IMR-90 (cell line): ENCODE measurements at regions not wholly inside any gene's neighbourhood (a gene's known extent, or its start where the extent isn't known, plus 50 kb on each side); places are given as distances from the start of the nearest gene placed in this dataset.

Source experiments
- ATAC-seq: fragments of 200-7000 bp; cut with Tn5 transposase; 2 replicates; pipeline ENCODE4 v1.9.1; 2020; ENCODE audit warnings: low read depth, mild to moderate bottlenecking, moderate library complexity
- BruUV-seq: library from RNA; stranded (reverse); fragments of 400-500 nt; replicated peaks from 2 replicates; lab custom pipeline; 2021; lab: Mats Ljungman, UMichigan
- CTCF ChIA-PET: fragments of 300-600 bp; formaldehyde crosslinking; extraction: SDS; loops from one replicate; lab custom pipeline; 2021; ENCODE audit warnings: antibody characterized with exemption; lab: Yijun Ruan, JAX
- POLR2A ChIA-PET: fragments of 300-600 bp; sonication (Branson Sonifier 250); formaldehyde crosslinking; loops from one replicate; lab custom pipeline; 2022; ENCODE audit warnings: antibody characterized with exemption; ENCODE audit not compliant: unreplicated experiment; lab: Charles Lee
- DNase-seq: peaks from one replicate; pipeline ENCODE4 v3.0.0; 2013
- H2AFZ ChIP-seq: replicated peaks from 2 replicates; pipeline ENCODE3; 2013; ENCODE audit warnings: low read length, mild to moderate bottlenecking; ENCODE audit not compliant: poor library complexity
- H2AK5ac ChIP-seq: 2 replicates; pipeline ENCODE4 v1.6.1; 2013; ENCODE audit warnings: low read depth, low read length, inconsistent platforms
- H2AK9ac ChIP-seq: replicated peaks from 2 replicates; pipeline ENCODE3; 2013; ENCODE audit warnings: mild to moderate bottlenecking, low read depth, low read length, moderate library complexity; ENCODE audit not compliant: poor library complexity
- H2BK120ac ChIP-seq: 2 replicates; pipeline ENCODE4 v1.6.1; 2013; ENCODE audit warnings: low read depth, low read length, inconsistent platforms
- H2BK15ac ChIP-seq: 3 replicates; pipeline ENCODE4 v1.6.1; 2013; ENCODE audit warnings: low read depth, low read length, inconsistent platforms
- H2BK20ac ChIP-seq: 2 replicates; pipeline ENCODE4 v1.6.1; 2013; ENCODE audit warnings: low read depth, mild to moderate bottlenecking, inconsistent platforms, low read length, moderate library complexity
- H2BK5ac ChIP-seq: 2 replicates; pipeline ENCODE4 v1.6.1; 2013; ENCODE audit warnings: mild to moderate bottlenecking, low read depth, low read length, inconsistent platforms; ENCODE audit not compliant: poor library complexity, severe bottlenecking
- H3K14ac ChIP-seq: replicated peaks from 2 replicates; pipeline ENCODE4 v1.6.1; 2013; ENCODE audit warnings: low read depth, low read length, inconsistent platforms
- H3K18ac ChIP-seq: 2 replicates; pipeline ENCODE4 v1.6.1; 2013; ENCODE audit warnings: low read depth, low read length, control low read depth
- H3K23ac ChIP-seq: 2 replicates; pipeline ENCODE4 v1.6.1; 2013; ENCODE audit warnings: low read depth, low read length, inconsistent platforms
- H3K27ac ChIP-seq: 2 replicates; pipeline ENCODE4 v1.5.1; 2013; ENCODE audit warnings: mild to moderate bottlenecking, control low read depth, low read length; ENCODE audit not compliant: insufficient read depth
- H3K27me3 ChIP-seq: 2 replicates; pipeline ENCODE4 v1.6.1; 2013; ENCODE audit warnings: low read length; ENCODE audit not compliant: control insufficient read depth, insufficient read depth
- H3K36me3 ChIP-seq: 2 replicates; pipeline ENCODE4 v1.6.1; 2013; ENCODE audit warnings: low read length, mixed read lengths; ENCODE audit not compliant: control insufficient read depth, insufficient read depth
- H3K4ac ChIP-seq: 2 replicates; pipeline ENCODE4 v1.6.1; 2013; ENCODE audit warnings: low read depth, low read length, inconsistent platforms
- H3K4me1 ChIP-seq: 2 replicates; pipeline ENCODE4 v1.6.1; 2013; ENCODE audit warnings: low read length, mixed read lengths; ENCODE audit not compliant: control insufficient read depth, insufficient read depth
- H3K4me2 ChIP-seq: 2 replicates; pipeline ENCODE4 v1.6.1; 2013; ENCODE audit warnings: low read depth, mild to moderate bottlenecking, control low read depth, low read length, moderate library complexity
- H3K4me3 ChIP-seq: 2 replicates; pipeline ENCODE4 v1.5.1; 2013; ENCODE audit warnings: low read depth, mild to moderate bottlenecking, control low read depth, low read length, moderate library complexity; ENCODE audit not compliant: insufficient read depth
- H3K56ac ChIP-seq: 2 replicates; pipeline ENCODE4 v1.6.1; 2013; ENCODE audit warnings: low read length, inconsistent platforms; ENCODE audit not compliant: insufficient read depth; ENCODE audit errors: extremely low read depth
- H3K79me1 ChIP-seq, 2 experiments: 2 replicates each; pipeline ENCODE4 v1.6.1; 2013; ENCODE audit warnings: low read length in 2 of 2, inconsistent platforms in 1 of 2, low read depth in 1 of 2
- H3K9ac ChIP-seq: 2 replicates; pipeline ENCODE4 v1.6.1; 2013; ENCODE audit warnings: low read depth, low read length, control low read depth
- H3K9me1 ChIP-seq: 2 replicates; pipeline ENCODE4 v1.6.1; 2013; ENCODE audit warnings: low read length, inconsistent platforms; ENCODE audit not compliant: insufficient read depth
- H3K9me3 ChIP-seq: 2 replicates; pipeline ENCODE4 v1.6.1; 2013; ENCODE audit warnings: low read length; ENCODE audit not compliant: control insufficient read depth, insufficient read depth
- H4K20me1 ChIP-seq: 2 replicates; pipeline ENCODE4 v1.6.1; 2013; ENCODE audit warnings: low read length, inconsistent platforms; ENCODE audit not compliant: insufficient read depth
- H4K5ac ChIP-seq: 2 replicates; pipeline ENCODE4 v1.6.1; 2013; ENCODE audit warnings: mild to moderate bottlenecking, low read depth, low read length, control low read depth
- H4K8ac ChIP-seq, 2 experiments: 2 replicates each; pipeline ENCODE4 v1.6.1; 2013; ENCODE audit warnings: low read depth in 2 of 2, low read length in 2 of 2, control low read depth in 1 of 2, inconsistent platforms in 1 of 2
- H4K91ac ChIP-seq: 2 replicates; pipeline ENCODE4 v1.6.1; 2013; ENCODE audit warnings: low read depth, low read length, inconsistent platforms; ENCODE audit not compliant: insufficient read depth
- BHLHE40 ChIP-seq: fragments of 150-350 bp; IDR thresholded peaks from 2 replicates; pipeline ENCODE4 v1.6.1; 2016; ENCODE audit warnings: mild to moderate bottlenecking, low read depth, low read length
- CHD1 ChIP-seq: IDR thresholded peaks from 2 replicates; pipeline ENCODE4 v1.6.1; 2012; ENCODE audit warnings: low read depth, low read length, improper control_type of control experiment
- ELK1 ChIP-seq: fragments of 150-350 bp; IDR thresholded peaks from 2 replicates; pipeline ENCODE4 v1.6.1; 2016; ENCODE audit warnings: low read depth, mild to moderate bottlenecking, low read length, moderate library complexity, borderline replicate concordance
- FOS ChIP-seq: fragments of 150-350 bp; IDR thresholded peaks from 2 replicates; pipeline ENCODE4 v1.6.1; 2016; ENCODE audit warnings: low read depth, low read length
- POLR2A ChIP-seq: IDR thresholded peaks from 2 replicates; pipeline ENCODE4 v1.6.1; 2012; ENCODE audit warnings: mild to moderate bottlenecking, low read depth, low read length
- RFX5 ChIP-seq: IDR thresholded peaks from 2 replicates; pipeline ENCODE4 v1.8.0; 2012; ENCODE audit warnings: low read depth, mild to moderate bottlenecking, low read length, moderate library complexity
- USF2 ChIP-seq: fragments of 150-350 bp; IDR thresholded peaks from 2 replicates; pipeline ENCODE4 v1.6.1; 2017; ENCODE audit warnings: mild to moderate bottlenecking, antibody characterized with exemption, low read length, low read depth
- WGBS, 2 experiments: methylation state at CpG; one replicate each; pipeline versions ENCODE4 v1.1.5 to v1.1.7; 2013; ENCODE audit warnings: missing lambda C conversion rate in 2 of 2; ENCODE audit not compliant: insufficient read length in 1 of 2; ENCODE audit errors: extremely low coverage in 2 of 2; 5-methylcytosine and 5-hydroxymethylcytosine counted together
- dilution Hi-C: fragments of 300-500 bp; cut with HindIII; formaldehyde crosslinking; loops from one replicate; pipeline ENCODE4 v1.14.3; 2018; ENCODE audit warnings: low sequenced_read_pairs; ENCODE audit not compliant: unreplicated experiment
- in situ Hi-C: fragments of 300-500 bp; cut with MboI; formaldehyde crosslinking; loops from 3 replicates; pipeline ENCODE4 v1.14.3; 2019; ENCODE audit warnings: low sequenced_read_pairs, inconsistent platforms, mixed read lengths
- intact Hi-C: fragments of 100-400 bp; cut with micrococcal nuclease; formaldehyde crosslinking; loops from 2 replicates; pipeline ENCODE4 v1.10.0; 2022

GRCh38 chr6:84615987-84616386, 148.4 kb downstream of the TBX18 start:
- H4K8ac ChIP-seq = no peak overlapping the region
- intact Hi-C loops = no loop called here
- BruUV-seq = no TSS peak

More at GRCh38 chr6:84615987-84616386, 148.4 kb downstream of the TBX18 start:
- H3K4me1 ChIP-seq = peaks cover 3% of the 10 kb centered on the region; the same call in 1 of the 2 replicates
- H3K18ac ChIP-seq = no peak overlapping the region
- no peak overlapping the region for H2AFZ ChIP-seq
- no peak overlapping the region for H3K4ac ChIP-seq
- no peak overlapping the region for H3K27ac ChIP-seq
- CTCF ChIA-PET = interaction anchor here (0.7 kb wide), 1 partner anchor 239 kb away, joined by 3 read pairs; no protein-coding TSS in a partner anchor
- no peak overlapping the region for H2AK5ac ChIP-seq
- dilution Hi-C loops = no loop called here
- H3K9me3 ChIP-seq = no peaks in the 10 kb centered on the region
- ATAC-seq (no peak), DNase-seq (no peak)
- H4K91ac ChIP-seq = no peak overlapping the region
- POLR2A ChIA-PET = no interaction called here
- no peak overlapping the region for H2BK5ac ChIP-seq
- no peaks in the 10 kb centered on the region for H3K36me3 ChIP-seq
- no peaks in the 10 kb centered on the region for H4K20me1 ChIP-seq
- H3K27me3 ChIP-seq = no peaks in the 10 kb centered on the region
- H2AK9ac ChIP-seq = no peak overlapping the region
- H3K4me3 ChIP-seq = no peak overlapping the region
- no peak overlapping the region for H3K9ac ChIP-seq
- no peak overlapping the region for H2BK20ac ChIP-seq
- H3K56ac ChIP-seq = no peak overlapping the region
- no peak for TF ChIP-seq FOS
- no peak for TF ChIP-seq ELK1
- TF ChIP-seq BHLHE40 = no peak
- TF ChIP-seq CHD1 = no peak
- TF ChIP-seq RFX5 = no peak
- TF ChIP-seq POLR2A = no peak
- TF ChIP-seq USF2 = no peak
- H3K79me1 ChIP-seq = no peaks in the 10 kb centered on the region
- no peaks in the 10 kb centered on the region for H3K9me1 ChIP-seq
- no CpG with 5 or more reads among the region's 2 CpGs for WGBS, 2 experiments
- H4K5ac ChIP-seq = no peak overlapping the region
- in situ Hi-C loops = no loop called here
- no peak overlapping the region for H2BK15ac ChIP-seq
- no peak overlapping the region for H3K23ac ChIP-seq
- H2BK120ac ChIP-seq = no peak overlapping the region
- no peak overlapping the region for H3K4me2 ChIP-seq
- H3K14ac ChIP-seq = no peak overlapping the region
